Dendritic cell treated with granulocyte-macrophage colony-stimulating factor and Interleukin-4, amounts not matched to agents 40 ng/mL and 50 ng/mL, for 4 days (primary cell): ENCODE measurements at regions not wholly inside any gene's neighbourhood (a gene's known extent, or its start where the extent isn't known, plus 50 kb on each side); places are given as distances from the start of the nearest gene placed in this dataset.

Experiments
- H3K27ac Mint-ChIP-seq: one replicate; pipeline ENCODE4 v1.8.0; 2022; ENCODE audit warnings: mild to moderate bottlenecking, mixed read lengths
- H3K27me3 Mint-ChIP-seq: one replicate; pipeline ENCODE4 v1.8.0; 2022; ENCODE audit warnings: mild to moderate bottlenecking, mixed read lengths
- H3K36me3 Mint-ChIP-seq: one replicate; pipeline ENCODE4 v1.8.0; 2022; ENCODE audit warnings: low read depth, mixed read lengths
- H3K4me1 Mint-ChIP-seq: one replicate; pipeline ENCODE4 v1.8.0; 2022; ENCODE audit warnings: low read depth, mixed read lengths
- H3K4me3 Mint-ChIP-seq: one replicate; pipeline ENCODE4 v1.8.0; 2022; ENCODE audit warnings: mild to moderate bottlenecking, moderate library complexity, mixed read lengths
- H3K9me3 Mint-ChIP-seq: one replicate; pipeline ENCODE4 v1.8.0; 2022; ENCODE audit warnings: mixed read lengths
- intact Hi-C: fragments of 100-400 bp; cut with micrococcal nuclease; formaldehyde crosslinking; loops from one replicate; pipeline ENCODE4 v1.15.0; 2022

DNA sequence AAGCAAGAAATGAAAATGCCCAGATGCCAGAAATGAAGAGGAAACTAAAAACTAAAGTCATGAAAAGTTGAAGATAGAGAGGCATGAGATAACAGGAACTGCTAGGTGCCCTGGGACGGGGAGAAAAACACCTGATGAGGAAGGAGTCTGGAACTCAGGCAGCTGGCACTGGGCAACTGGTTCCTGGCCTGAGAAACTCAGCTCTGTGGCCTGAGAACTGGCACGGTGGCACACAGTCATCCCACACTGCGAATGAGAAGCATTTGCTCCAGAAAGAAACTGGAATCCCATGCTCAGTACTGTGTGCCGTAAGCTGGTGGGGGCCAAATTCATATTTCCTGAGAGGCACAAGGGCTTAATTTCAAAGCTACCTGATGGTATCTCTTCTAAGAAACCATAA, 53.6 kb upstream of the RORA start:
- H3K27ac Mint-ChIP-seq, result no peak overlapping the region
- H3K27me3 Mint-ChIP-seq, result no peaks in the 10 kb centered on the region
- no peaks in the 10 kb centered on the region for H3K36me3 Mint-ChIP-seq
- H3K4me1 Mint-ChIP-seq, result no peaks in the 10 kb centered on the region
- H3K4me3 Mint-ChIP-seq, result no peak overlapping the region
- intact Hi-C loops, result no loop called here
- no peaks in the 10 kb centered on the region for H3K9me3 Mint-ChIP-seq

DNA sequence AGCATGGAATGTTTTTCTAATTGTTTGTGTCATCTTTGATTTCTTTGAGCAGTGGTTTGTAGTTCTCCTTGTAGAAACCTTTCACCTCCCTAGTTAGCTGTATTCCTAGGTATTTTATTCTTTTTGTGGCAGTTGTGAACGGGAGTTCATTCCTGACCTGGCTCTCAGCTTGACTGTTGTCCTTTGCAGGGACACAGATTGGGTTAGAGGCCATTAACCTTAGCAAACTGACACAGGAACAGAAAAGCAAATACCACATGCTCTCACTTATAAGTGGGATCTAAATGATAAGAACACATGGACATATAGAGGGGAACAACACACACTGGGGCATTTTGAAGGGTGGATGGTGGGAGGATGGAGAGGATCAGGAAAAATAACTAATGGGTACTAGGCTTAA, 52.2 kb upstream of the RORA start:
- Mint-ChIP-seq H3K27me3 (no peaks in the 10 kb centered on the region), H3K4me1 (no peaks in the 10 kb centered on the region), H3K36me3 (no peaks in the 10 kb centered on the region), H3K4me3 (no peak overlapping the region), H3K27ac (no peak overlapping the region), H3K9me3 (no peaks in the 10 kb centered on the region)
- intact Hi-C loops, result no loop called here
